Left ventricle myocardium inferior (tissue), 1 donor: ENCODE measurements at regions not wholly inside any gene's neighbourhood (a gene's known extent, or its start where the extent isn't known, plus 50 kb on each side); places are given as distances from the start of the nearest gene placed in this dataset.

Source experiments
- DNase-seq: peaks from one replicate; pipeline ENCODE4 v3.0.0-alpha.2; 2020
- H3K27ac ChIP-seq: fragments of 200-600 bp; replicated peaks from 2 replicates; pipeline ENCODE4 v1.8.0; 2021
- H3K27me3 ChIP-seq: fragments of 200-600 bp; 2 replicates; pipeline ENCODE4 v1.8.0; 2021; ENCODE audit warnings: low read depth
- H3K36me3 ChIP-seq: fragments of 200-600 bp; 2 replicates; pipeline ENCODE4 v1.8.0; 2021
- H3K4me1 ChIP-seq: fragments of 200-600 bp; 2 replicates; pipeline ENCODE4 v1.8.0; 2021
- H3K4me3 ChIP-seq: fragments of 200-600 bp; 2 replicates; pipeline ENCODE4 v1.8.0; 2021; ENCODE audit warnings: mild to moderate bottlenecking, moderate library complexity
- H3K9me3 ChIP-seq: fragments of 200-600 bp; replicated peaks from 2 replicates; pipeline ENCODE4 v1.8.0; 2021
- CTCF ChIP-seq: fragments of 200-600 bp; IDR thresholded peaks from 2 replicates; pipeline ENCODE4 v1.8.0; 2021; ENCODE audit warnings: antibody characterized with exemption, mild to moderate bottlenecking, borderline replicate concordance
- intact Hi-C: fragments of 100-400 bp; cut with micrococcal nuclease; formaldehyde crosslinking; loops from one replicate; pipeline ENCODE4 v1.11.0; 2022
- donor health status: DM: no; HTN: yes; CAD: no; lungs with severe emphysema.

DNA sequence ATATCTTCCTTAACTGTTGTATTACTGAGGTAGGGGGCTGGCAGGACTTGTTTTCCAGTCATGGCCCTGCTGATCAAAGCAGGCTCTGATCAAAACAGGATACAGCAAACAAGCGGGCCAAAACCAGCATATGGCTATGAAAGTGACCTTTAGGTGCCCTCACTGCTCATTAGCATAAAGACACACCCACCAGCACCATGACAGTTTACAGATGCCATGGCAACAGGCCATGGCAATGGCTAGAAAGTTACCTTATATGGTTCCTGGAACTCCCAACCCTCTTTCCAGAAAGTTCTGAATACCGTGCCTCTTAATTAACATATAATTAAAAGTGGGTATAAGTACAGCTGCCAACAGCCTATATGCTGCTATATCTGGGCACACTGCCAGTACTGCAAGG, 551.4 kb upstream of the SGCG start:
- no peak overlapping the region for H3K4me3 ChIP-seq
- no peaks in the 10 kb centered on the region for H3K4me1 ChIP-seq
- H3K27me3 ChIP-seq, result no peaks in the 10 kb centered on the region
- H3K9me3 ChIP-seq, result peaks cover 14% of the 10 kb centered on the region
- H3K36me3 ChIP-seq, result no peaks in the 10 kb centered on the region
- no peak overlapping the region for H3K27ac ChIP-seq
- DNase-seq, result no peak
- intact Hi-C loops, result no loop called here
- no peak for TF ChIP-seq CTCF

DNA sequence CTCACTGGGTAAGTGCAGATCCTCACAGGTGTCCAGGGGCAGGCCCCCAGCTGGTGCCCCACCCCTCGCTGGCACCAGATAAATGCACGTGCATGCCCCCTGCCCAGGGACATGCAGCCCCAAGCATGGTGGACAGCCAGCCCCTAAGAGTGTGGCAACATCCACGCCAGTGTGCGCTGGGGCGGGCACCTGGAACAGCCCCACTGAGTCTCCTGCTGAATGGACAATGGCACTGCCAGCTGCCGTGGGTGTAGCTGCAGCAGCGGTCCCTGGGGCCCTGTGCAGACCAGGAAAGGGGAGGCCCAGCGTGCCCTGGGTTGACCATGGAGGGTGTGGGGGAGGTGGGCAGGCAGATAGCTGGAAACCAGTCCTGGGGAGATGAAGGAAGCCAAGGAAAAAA, 538.7 kb upstream of the SGCG start:
- intact Hi-C loops, result no loop called here

GRCh38 chr13:22644941-22645340, 535.8 kb upstream of the SGCG start:
- intact Hi-C loops, result no loop called here
- H3K4me3 ChIP-seq, result no peak overlapping the region
- no peak for DNase-seq
- H3K4me1 ChIP-seq, result no peaks in the 10 kb centered on the region
- H3K27ac ChIP-seq, result no peak overlapping the region
- no peaks in the 10 kb centered on the region for H3K27me3 ChIP-seq
- H3K36me3 ChIP-seq, result no peaks in the 10 kb centered on the region
- no peaks in the 10 kb centered on the region for H3K9me3 ChIP-seq
- no peak for TF ChIP-seq CTCF

More for the DNA sequence above, 538.7 kb upstream of the SGCG start:
- H3K27ac ChIP-seq, result no peak overlapping the region
- H3K36me3 ChIP-seq, result no peaks in the 10 kb centered on the region
- no peaks in the 10 kb centered on the region for H3K4me1 ChIP-seq
- H3K27me3 ChIP-seq, result no peaks in the 10 kb centered on the region
- DNase-seq, result no peak
- H3K4me3 ChIP-seq, result no peak overlapping the region
- no peak for TF ChIP-seq CTCF
- H3K9me3 ChIP-seq, result no peaks in the 10 kb centered on the region

GRCh38 chr13:22647156-22647850, 533.5 kb upstream of the SGCG start:
- Histone ChIP-seq H3K36me3 (no peaks in the 10 kb centered on the region), H3K4me3 (no peak overlapping the region), H3K27ac (no peak overlapping the region), H3K4me1 (no peaks in the 10 kb centered on the region), H3K27me3 (no peaks in the 10 kb centered on the region), H3K9me3 (no peaks in the 10 kb centered on the region)
- intact Hi-C loops, result no loop called here
- DNase-seq, result no peak
- no peak for TF ChIP-seq CTCF

GRCh38 chr13:22648320-22648801, 532.4 kb upstream of the SGCG start:
- Histone ChIP-seq H3K4me3 (no peak overlapping the region), H3K36me3 (no peaks in the 10 kb centered on the region), H3K27ac (no peak overlapping the region), H3K27me3 (no peaks in the 10 kb centered on the region), H3K9me3 (no peaks in the 10 kb centered on the region), H3K4me1 (no peaks in the 10 kb centered on the region)
- intact Hi-C loops, result no loop called here
- DNase-seq, result no peak
- TF ChIP-seq CTCF, result no peak
